ENCODE measurements at regions not wholly inside any gene's neighbourhood (a gene's known extent, or its start where the extent isn't known, plus 50 kb on each side); places are given as distances from the start of the nearest gene placed in this dataset.

- H2AFZ ChIP-seq (ENCODE audit: low read length): no peak overlapping the region
- no peaks in the 10 kb centered on the region for H3K27me3 ChIP-seq (replicated peaks; ENCODE audit: insufficient read depth, low read length)
- no peak for DNase-seq
- no peak overlapping the region for H3K4me3 ChIP-seq (ENCODE audit: low read length)
- no peak for TF ChIP-seq EZH2 (optimal IDR thresholded peaks at IDR 0.05; ENCODE audit: low read depth, low read length)
- TF ChIP-seq, protein P1, sequence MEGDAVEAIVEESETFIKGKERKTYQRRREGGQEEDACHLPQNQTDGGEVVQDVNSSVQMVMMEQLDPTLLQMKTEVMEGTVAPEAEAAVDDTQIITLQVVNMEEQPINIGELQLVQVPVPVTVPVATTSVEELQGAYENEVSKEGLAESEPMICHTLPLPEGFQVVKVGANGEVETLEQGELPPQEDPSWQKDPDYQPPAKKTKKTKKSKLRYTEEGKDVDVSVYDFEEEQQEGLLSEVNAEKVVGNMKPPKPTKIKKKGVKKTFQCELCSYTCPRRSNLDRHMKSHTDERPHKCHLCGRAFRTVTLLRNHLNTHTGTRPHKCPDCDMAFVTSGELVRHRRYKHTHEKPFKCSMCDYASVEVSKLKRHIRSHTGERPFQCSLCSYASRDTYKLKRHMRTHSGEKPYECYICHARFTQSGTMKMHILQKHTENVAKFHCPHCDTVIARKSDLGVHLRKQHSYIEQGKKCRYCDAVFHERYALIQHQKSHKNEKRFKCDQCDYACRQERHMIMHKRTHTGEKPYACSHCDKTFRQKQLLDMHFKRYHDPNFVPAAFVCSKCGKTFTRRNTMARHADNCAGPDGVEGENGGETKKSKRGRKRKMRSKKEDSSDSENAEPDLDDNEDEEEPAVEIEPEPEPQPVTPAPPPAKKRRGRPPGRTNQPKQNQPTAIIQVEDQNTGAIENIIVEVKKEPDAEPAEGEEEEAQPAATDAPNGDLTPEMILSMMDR (IDR thresholded peaks at IDR 0.05; ENCODE audit: low read length): no peak
- no peak for TF ChIP-seq EZH2phosphoT487 (IDR thresholded peaks at IDR 0.05; ENCODE audit: low read length)
- H3K4me2 ChIP-seq (ENCODE audit: low read depth, low read length): no peak overlapping the region
- H3K27ac ChIP-seq (ENCODE audit: low read length): no peak overlapping the region
- no peaks in the 10 kb centered on the region for H3K79me2 ChIP-seq (ENCODE audit: low read length)
- no peaks in the 10 kb centered on the region for H3K4me1 ChIP-seq (ENCODE audit: low read length)
- H4K20me1 ChIP-seq (ENCODE audit: insufficient read depth, low read length): no peaks in the 10 kb centered on the region
- H3K9me2 ChIP-seq (replicated peaks; ENCODE audit: insufficient read depth, low read length): no peaks in the 10 kb centered on the region
- H3K9ac ChIP-seq (ENCODE audit: low read length): no peak overlapping the region
- H3K9me3 ChIP-seq (replicated peaks; ENCODE audit: insufficient read depth, low read length): no peaks in the 10 kb centered on the region; the same call in 1 of the 2 replicates
- no peaks in the 10 kb centered on the region for H3F3A ChIP-seq (ENCODE audit: insufficient read depth, low read length)
- no peaks in the 10 kb centered on the region for H3K36me3 ChIP-seq (replicated peaks; ENCODE audit: insufficient read depth, low read length)
These were observed 655.0 kb downstream of the GRXCR1 start for GRCh38 chr4:43547561-43547960.

GRCh38 chr4:43550981-43551627 is 658.6 kb downstream of the GRXCR1 start:
- no peak overlapping the region for H3K4me2 ChIP-seq (ENCODE audit: low read depth, low read length)
- no peak overlapping the region for H3K9ac ChIP-seq (ENCODE audit: low read length)
- H3K4me3 ChIP-seq (ENCODE audit: low read length): no peak overlapping the region
- no peaks in the 10 kb centered on the region for H3F3A ChIP-seq (ENCODE audit: insufficient read depth, low read length)
- H3K9me3 ChIP-seq (replicated peaks; ENCODE audit: insufficient read depth, low read length): no peaks in the 10 kb centered on the region
- no peaks in the 10 kb centered on the region for H3K79me2 ChIP-seq (ENCODE audit: low read length)
- H4K20me1 ChIP-seq (ENCODE audit: insufficient read depth, low read length): no peaks in the 10 kb centered on the region
- H3K36me3 ChIP-seq (replicated peaks; ENCODE audit: insufficient read depth, low read length): no peaks in the 10 kb centered on the region
- no peaks in the 10 kb centered on the region for H3K4me1 ChIP-seq (ENCODE audit: low read length)
- no peaks in the 10 kb centered on the region for H3K9me2 ChIP-seq (replicated peaks; ENCODE audit: insufficient read depth, low read length)
- no peak overlapping the region for H2AFZ ChIP-seq (ENCODE audit: low read length)
- no peak for TF ChIP-seq EZH2phosphoT487 (IDR thresholded peaks at IDR 0.05; ENCODE audit: low read length)
- TF ChIP-seq EZH2 (optimal IDR thresholded peaks at IDR 0.05; ENCODE audit: low read depth, low read length): no peak
- TF ChIP-seq, protein P1 (IDR thresholded peaks at IDR 0.05; ENCODE audit: low read length): no peak
- no peak overlapping the region for H3K27ac ChIP-seq (ENCODE audit: low read length)
- DNase-seq: no peak
- H3K27me3 ChIP-seq (replicated peaks; ENCODE audit: insufficient read depth, low read length): no peaks in the 10 kb centered on the region

GRCh38 chr4:43556262-43556661 is 663.7 kb downstream of the GRXCR1 start:
- Histone ChIP-seq H3K9ac (ENCODE audit: low read length) (no peak overlapping the region), H3K79me2 (ENCODE audit: low read length) (no peaks in the 10 kb centered on the region), H4K20me1 (ENCODE audit: insufficient read depth, low read length) (no peaks in the 10 kb centered on the region), H3K9me3 (replicated peaks; ENCODE audit: insufficient read depth, low read length) (no peaks in the 10 kb centered on the region), H3K9me2 (replicated peaks; ENCODE audit: insufficient read depth, low read length) (no peaks in the 10 kb centered on the region), H3K4me1 (ENCODE audit: low read length) (peaks cover 12% of the 10 kb centered on the region; the same call in 1 of the 2 replicates), H3K27ac (ENCODE audit: low read length) (peak overlapping the region; percentile 1; the same call in 1 of the 2 replicates), H3K4me2 (ENCODE audit: low read depth, low read length) (no peak overlapping the region), H3F3A (ENCODE audit: insufficient read depth, low read length) (no peaks in the 10 kb centered on the region), H3K36me3 (replicated peaks; ENCODE audit: insufficient read depth, low read length) (no peaks in the 10 kb centered on the region), H2AFZ (ENCODE audit: low read length) (no peak overlapping the region), H3K4me3 (ENCODE audit: low read length) (no peak overlapping the region), H3K27me3 (replicated peaks; ENCODE audit: insufficient read depth, low read length) (no peaks in the 10 kb centered on the region)
- TF ChIP-seq EZH2 (optimal IDR thresholded peaks at IDR 0.05; ENCODE audit: low read depth, low read length) (no peak), EZH2phosphoT487 (IDR thresholded peaks at IDR 0.05; ENCODE audit: low read length) (no peak)
- TF ChIP-seq, protein P1 (IDR thresholded peaks at IDR 0.05; ENCODE audit: low read length): no peak
- DNase-seq: peak; percentile 36

Measured in MM.1S (cell line).